ENCODE measurements at regions not wholly inside any gene's neighbourhood (a gene's known extent, or its start where the extent isn't known, plus 50 kb on each side); places are given as distances from the start of the nearest gene placed in this dataset.

DNA sequence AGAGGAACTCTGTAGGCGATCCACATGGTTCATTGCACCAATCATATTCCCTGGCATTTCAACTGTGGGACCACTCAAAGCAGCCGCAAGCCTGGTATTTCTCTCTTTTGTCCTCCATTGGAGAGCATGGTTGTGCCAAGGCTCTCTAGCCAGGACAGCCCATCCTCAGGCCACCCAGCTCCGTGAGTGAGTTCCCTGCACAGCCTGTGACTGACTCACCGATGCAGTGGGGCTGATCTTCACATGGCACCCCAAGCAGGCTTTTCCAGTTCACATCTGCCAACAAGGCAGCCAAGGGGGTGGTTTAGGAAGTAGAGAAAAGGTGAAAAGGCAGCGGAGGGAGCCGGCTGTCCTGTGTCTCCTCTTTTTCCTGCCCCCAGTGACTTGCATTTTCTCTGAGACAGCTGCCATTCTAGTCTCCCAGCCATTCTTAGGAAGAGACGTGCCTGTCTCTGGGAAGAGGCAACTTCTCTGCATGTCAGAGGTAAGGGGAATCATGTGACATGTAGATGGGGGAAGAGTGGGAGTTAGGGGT lies 69.2 kb downstream of the MID1IP1 start:
- TF ChIP-seq, protein P1, sequence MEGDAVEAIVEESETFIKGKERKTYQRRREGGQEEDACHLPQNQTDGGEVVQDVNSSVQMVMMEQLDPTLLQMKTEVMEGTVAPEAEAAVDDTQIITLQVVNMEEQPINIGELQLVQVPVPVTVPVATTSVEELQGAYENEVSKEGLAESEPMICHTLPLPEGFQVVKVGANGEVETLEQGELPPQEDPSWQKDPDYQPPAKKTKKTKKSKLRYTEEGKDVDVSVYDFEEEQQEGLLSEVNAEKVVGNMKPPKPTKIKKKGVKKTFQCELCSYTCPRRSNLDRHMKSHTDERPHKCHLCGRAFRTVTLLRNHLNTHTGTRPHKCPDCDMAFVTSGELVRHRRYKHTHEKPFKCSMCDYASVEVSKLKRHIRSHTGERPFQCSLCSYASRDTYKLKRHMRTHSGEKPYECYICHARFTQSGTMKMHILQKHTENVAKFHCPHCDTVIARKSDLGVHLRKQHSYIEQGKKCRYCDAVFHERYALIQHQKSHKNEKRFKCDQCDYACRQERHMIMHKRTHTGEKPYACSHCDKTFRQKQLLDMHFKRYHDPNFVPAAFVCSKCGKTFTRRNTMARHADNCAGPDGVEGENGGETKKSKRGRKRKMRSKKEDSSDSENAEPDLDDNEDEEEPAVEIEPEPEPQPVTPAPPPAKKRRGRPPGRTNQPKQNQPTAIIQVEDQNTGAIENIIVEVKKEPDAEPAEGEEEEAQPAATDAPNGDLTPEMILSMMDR (IDR thresholded peaks at IDR 0.05; ENCODE audit: low read depth, low read length, poor library complexity, severe bottlenecking), result no peak
- no peak for TF ChIP-seq EZH2phosphoT487 (IDR thresholded peaks at IDR 0.05; ENCODE audit: borderline replicate concordance, low read length)
- Histone ChIP-seq H4K20me1 (ENCODE audit: control insufficient read depth, insufficient read depth, low read depth, low read length) (no peaks in the 10 kb centered on the region), H3F3A (ENCODE audit: control insufficient read depth, insufficient read depth) (no peaks in the 10 kb centered on the region), H3K4me1 (ENCODE audit: control insufficient read depth, low read length) (peaks cover 5% of the 10 kb centered on the region; the same call in 1 of the 2 replicates), H3K9me3 (ENCODE audit: control insufficient read depth, insufficient read depth, low read length) (no peaks in the 10 kb centered on the region), H3K4me3 (ENCODE audit: low read length) (no peak overlapping the region), H3K27me3 (ENCODE audit: control insufficient read depth, low read length) (no peaks in the 10 kb centered on the region), H3K79me2 (ENCODE audit: control insufficient read depth, low read length) (no peaks in the 10 kb centered on the region), H3K4me2 (ENCODE audit: low read length) (no peak overlapping the region), H3K9me2 (replicated peaks; ENCODE audit: control insufficient read depth, low read length) (no peaks in the 10 kb centered on the region), H3K36me3 (ENCODE audit: control insufficient read depth, low read length) (no peaks in the 10 kb centered on the region), H3K27ac (ENCODE audit: low read depth, low read length) (no peak overlapping the region)

DNA sequence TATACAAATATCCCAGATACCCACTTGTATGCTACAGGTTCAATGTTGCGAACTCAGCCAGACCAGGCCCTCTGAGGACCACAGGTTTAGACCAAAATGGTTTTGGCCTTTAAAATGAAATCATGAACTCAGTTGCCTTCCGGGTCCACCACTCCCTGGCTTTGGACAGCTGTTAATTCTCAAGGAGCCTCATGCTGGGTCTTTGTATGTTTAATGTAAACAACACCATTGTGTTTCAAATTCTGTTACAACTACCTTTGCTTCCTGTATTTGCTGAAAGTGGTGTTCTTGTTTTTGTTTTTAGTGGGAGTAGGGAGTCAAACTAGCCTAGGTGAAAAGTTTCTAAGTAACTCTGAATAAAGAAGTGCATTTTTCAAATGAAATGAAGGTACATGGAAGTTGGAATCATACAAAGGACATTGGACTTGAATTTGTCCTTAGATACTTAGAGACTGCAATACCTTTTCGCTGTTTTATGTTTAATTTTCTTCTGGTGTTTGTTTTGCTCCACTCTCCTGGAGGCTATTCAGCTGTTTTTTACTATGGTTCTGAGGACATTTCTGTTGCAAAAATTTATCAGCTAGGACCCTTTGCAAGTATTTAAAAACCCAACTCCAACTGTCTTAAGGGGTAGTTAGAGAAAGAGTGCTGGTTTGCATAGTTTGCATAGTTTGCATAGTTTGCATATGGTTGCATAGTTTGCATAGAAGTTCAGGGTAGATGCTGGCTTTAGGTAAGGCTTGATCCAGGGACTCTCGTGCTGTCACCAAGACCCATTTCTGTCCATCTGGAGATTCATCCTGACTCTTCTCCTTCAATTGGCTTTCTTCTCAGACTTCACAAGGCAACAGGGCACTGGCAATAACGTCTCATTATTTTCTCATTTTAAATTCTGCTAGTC lies 70.1 kb downstream of the MID1IP1 start:
- Histone ChIP-seq H3K27me3 (ENCODE audit: control insufficient read depth, low read length) (no peaks in the 10 kb centered on the region), H3K79me2 (ENCODE audit: control insufficient read depth, low read length) (no peaks in the 10 kb centered on the region), H3K4me1 (ENCODE audit: control insufficient read depth, low read length) (peaks cover 5% of the 10 kb centered on the region; the same call in 1 of the 2 replicates), H3K4me3 (ENCODE audit: low read length) (no peak overlapping the region), H3F3A (ENCODE audit: control insufficient read depth, insufficient read depth) (no peaks in the 10 kb centered on the region), H3K27ac (ENCODE audit: low read depth, low read length) (no peak overlapping the region), H3K4me2 (ENCODE audit: low read length) (no peak overlapping the region), H3K9me3 (ENCODE audit: control insufficient read depth, insufficient read depth, low read length) (no peaks in the 10 kb centered on the region), H3K9me2 (replicated peaks; ENCODE audit: control insufficient read depth, low read length) (no peaks in the 10 kb centered on the region), H4K20me1 (ENCODE audit: control insufficient read depth, insufficient read depth, low read depth, low read length) (no peaks in the 10 kb centered on the region), H3K36me3 (ENCODE audit: control insufficient read depth, low read length) (no peaks in the 10 kb centered on the region)
- no peak for TF ChIP-seq EZH2phosphoT487 (IDR thresholded peaks at IDR 0.05; ENCODE audit: borderline replicate concordance, low read length)
- TF ChIP-seq, protein P1 (IDR thresholded peaks at IDR 0.05; ENCODE audit: low read depth, low read length, poor library complexity, severe bottlenecking), result no peak

DNA sequence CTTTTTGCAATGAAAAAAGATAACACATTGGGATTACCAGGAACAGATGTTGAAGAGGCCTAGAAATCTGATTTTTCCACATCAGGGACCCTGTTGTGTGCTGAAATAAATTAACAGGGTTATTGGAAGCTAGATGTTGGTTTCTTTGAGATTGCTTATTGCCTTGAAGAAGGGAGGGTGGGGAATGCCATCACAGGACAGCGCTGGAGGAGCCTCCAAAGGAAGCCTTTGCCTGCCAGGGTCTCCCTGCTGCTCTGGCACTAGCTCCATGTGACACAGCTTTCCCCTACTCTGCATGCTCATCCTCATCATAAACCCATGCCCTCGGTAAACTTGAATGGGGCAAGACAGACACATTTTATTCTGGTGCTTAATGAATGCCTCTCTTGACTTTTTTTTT lies 76.1 kb downstream of the MID1IP1 start:
- Histone ChIP-seq H3F3A (ENCODE audit: control insufficient read depth, insufficient read depth) (peaks cover 10% of the 10 kb centered on the region), H3K4me2 (ENCODE audit: low read length) (no peak overlapping the region), H3K36me3 (ENCODE audit: control insufficient read depth, low read length) (peaks cover 4% of the 10 kb centered on the region; the same call in 1 of the 2 replicates), H3K9me2 (replicated peaks; ENCODE audit: control insufficient read depth, low read length) (no peaks in the 10 kb centered on the region), H3K4me3 (ENCODE audit: low read length) (no peak overlapping the region), H3K27ac (ENCODE audit: low read depth, low read length) (no peak overlapping the region), H3K79me2 (ENCODE audit: control insufficient read depth, low read length) (no peaks in the 10 kb centered on the region), H3K27me3 (ENCODE audit: control insufficient read depth, low read length) (no peaks in the 10 kb centered on the region), H3K9me3 (ENCODE audit: control insufficient read depth, insufficient read depth, low read length) (peaks cover 11% of the 10 kb centered on the region; the same call in 1 of the 2 replicates), H4K20me1 (ENCODE audit: control insufficient read depth, insufficient read depth, low read depth, low read length) (no peaks in the 10 kb centered on the region), H3K4me1 (ENCODE audit: control insufficient read depth, low read length) (peaks cover 47% of the 10 kb centered on the region)
- TF ChIP-seq, protein P1 (IDR thresholded peaks at IDR 0.05; ENCODE audit: low read depth, low read length, poor library complexity, severe bottlenecking), result no peak
- TF ChIP-seq EZH2phosphoT487 (IDR thresholded peaks at IDR 0.05; ENCODE audit: borderline replicate concordance, low read length), result no peak

Data from DOHH2 (cell line).